Peyer's patch (tissue), 4 donors: ENCODE measurements at regions not wholly inside any gene's neighbourhood (a gene's known extent, or its start where the extent isn't known, plus 50 kb on each side); places are given as distances from the start of the nearest gene placed in this dataset.

Experiments
- POLR2A ChIP-seq, 2 donors: fragments of 450-650 bp; IDR thresholded peaks; one replicate each; pipeline ENCODE4 v1.5.1; 2017; ENCODE audit warnings: antibody characterized with exemption in 2 of 2, mild to moderate bottlenecking in 2 of 2, moderate library complexity in 2 of 2
- TF ChIP-seq, protein P1 (sequence below), 6 experiments: fragments of 450-650 bp in 4 of 6; fragments of 200-600 bp in 2 of 6; sonication (generic) in 1 of 6; IDR thresholded peaks; one replicate each; pipeline ENCODE4 v1.5.1; 2017 to 2019; ENCODE audit warnings: antibody characterized with exemption in 6 of 6, mild to moderate bottlenecking in 3 of 6, moderate library complexity in 1 of 6

DNA sequence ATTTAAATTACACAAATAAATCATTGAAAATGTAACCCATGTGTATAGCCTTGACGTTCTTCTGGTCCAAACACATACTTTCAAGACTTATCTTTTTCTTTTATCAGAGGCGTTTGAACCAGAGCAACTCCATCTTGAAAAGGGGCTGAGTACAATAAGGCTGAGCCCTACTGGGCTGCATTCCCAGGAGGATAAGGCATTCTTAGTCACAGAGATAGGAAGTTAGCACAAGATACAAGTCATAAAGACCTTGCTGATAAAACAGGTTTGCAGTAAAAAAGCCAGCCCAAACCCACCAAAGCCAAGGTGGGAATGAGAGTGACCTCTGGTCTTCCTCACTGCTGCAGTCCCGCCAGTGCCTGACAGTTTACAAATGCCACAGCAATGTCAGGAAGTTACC, 101.0 kb upstream of the IGSF10 start:
- TF ChIP-seq, protein P1, sequence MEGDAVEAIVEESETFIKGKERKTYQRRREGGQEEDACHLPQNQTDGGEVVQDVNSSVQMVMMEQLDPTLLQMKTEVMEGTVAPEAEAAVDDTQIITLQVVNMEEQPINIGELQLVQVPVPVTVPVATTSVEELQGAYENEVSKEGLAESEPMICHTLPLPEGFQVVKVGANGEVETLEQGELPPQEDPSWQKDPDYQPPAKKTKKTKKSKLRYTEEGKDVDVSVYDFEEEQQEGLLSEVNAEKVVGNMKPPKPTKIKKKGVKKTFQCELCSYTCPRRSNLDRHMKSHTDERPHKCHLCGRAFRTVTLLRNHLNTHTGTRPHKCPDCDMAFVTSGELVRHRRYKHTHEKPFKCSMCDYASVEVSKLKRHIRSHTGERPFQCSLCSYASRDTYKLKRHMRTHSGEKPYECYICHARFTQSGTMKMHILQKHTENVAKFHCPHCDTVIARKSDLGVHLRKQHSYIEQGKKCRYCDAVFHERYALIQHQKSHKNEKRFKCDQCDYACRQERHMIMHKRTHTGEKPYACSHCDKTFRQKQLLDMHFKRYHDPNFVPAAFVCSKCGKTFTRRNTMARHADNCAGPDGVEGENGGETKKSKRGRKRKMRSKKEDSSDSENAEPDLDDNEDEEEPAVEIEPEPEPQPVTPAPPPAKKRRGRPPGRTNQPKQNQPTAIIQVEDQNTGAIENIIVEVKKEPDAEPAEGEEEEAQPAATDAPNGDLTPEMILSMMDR (IDR thresholded peaks at IDR 0.05), result no peak
- TF ChIP-seq POLR2A (IDR thresholded peaks at IDR 0.05), result no peak
